Endodermal cell (in vitro differentiated cells): ENCODE measurements at regions not wholly inside any gene's neighbourhood (a gene's known extent, or its start where the extent isn't known, plus 50 kb on each side); places are given as distances from the start of the nearest gene placed in this dataset.

Experiments used
- DNase-seq: peaks from one replicate; pipeline ENCODE4 v3.0.0-alpha.2; 2017
- H3K27ac ChIP-seq: 2 replicates; pipeline ENCODE4 v1.5.1; 2013; ENCODE audit warnings: mild to moderate bottlenecking, low read depth, low read length, moderate library complexity
- H3K27me3 ChIP-seq: 2 replicates; pipeline ENCODE4 v1.6.1; 2013; ENCODE audit warnings: mild to moderate bottlenecking, low read length, moderate library complexity; ENCODE audit not compliant: insufficient read depth, control insufficient read depth, poor library complexity, severe bottlenecking
- H3K36me3 ChIP-seq: 2 replicates; pipeline ENCODE4 v1.7.0; 2013; ENCODE audit warnings: mild to moderate bottlenecking, low read length, moderate library complexity; ENCODE audit not compliant: control insufficient read depth, insufficient read depth
- H3K4me1 ChIP-seq: one replicate; pipeline ENCODE4 v1.7.0; 2013; ENCODE audit warnings: low read length; ENCODE audit not compliant: control insufficient read depth, insufficient read depth
- H3K4me3 ChIP-seq: 2 replicates; pipeline ENCODE4 v1.5.1; 2013; ENCODE audit warnings: mild to moderate bottlenecking, low read length, moderate library complexity
- H3K9ac ChIP-seq: 2 replicates; pipeline ENCODE4 v1.6.1; 2013; ENCODE audit warnings: mild to moderate bottlenecking, low read length, moderate library complexity; ENCODE audit not compliant: poor library complexity, severe bottlenecking; ENCODE audit errors: extremely low read depth
- H3K9me3 ChIP-seq: 2 replicates; pipeline ENCODE4 v1.6.1; 2013; ENCODE audit warnings: mild to moderate bottlenecking, low read length, moderate library complexity; ENCODE audit not compliant: control insufficient read depth
- H3K27ac Mint-ChIP-seq: 2 replicates; pipeline ENCODE4 v1.8.0; 2020; ENCODE audit warnings: mixed read lengths
- H3K27me3 Mint-ChIP-seq: 2 replicates; pipeline ENCODE4 v1.8.0; 2021; ENCODE audit warnings: mild to moderate bottlenecking, mixed read lengths; ENCODE audit not compliant: insufficient read depth
- H3K36me3 Mint-ChIP-seq: 2 replicates; pipeline ENCODE4 v1.8.0; 2020; ENCODE audit warnings: low read depth, mixed read lengths
- H3K4me1 Mint-ChIP-seq: 2 replicates; pipeline ENCODE4 v1.8.0; 2020; ENCODE audit warnings: mixed read lengths
- H3K4me3 Mint-ChIP-seq: 2 replicates; pipeline ENCODE4 v1.8.0; 2020; ENCODE audit warnings: mild to moderate bottlenecking, moderate library complexity, mixed read lengths
- H3K9me3 Mint-ChIP-seq: 2 replicates; pipeline ENCODE4 v1.8.0; 2020; ENCODE audit warnings: mild to moderate bottlenecking, mixed read lengths
- WGBS, 2 experiments: methylation state at CpG; one replicate each; pipeline versions ENCODE4 v1.1.5 to v1.1.7; 2013; ENCODE audit warnings: missing lambda C conversion rate in 2 of 2, mixed read lengths in 1 of 2; ENCODE audit not compliant: insufficient coverage in 1 of 2, insufficient read length in 1 of 2; 5-methylcytosine and 5-hydroxymethylcytosine counted together
- TF ChIP-seq, protein P1 (sequence below): fragments of 200-600 bp; sonication (generic); conservative IDR thresholded peaks from 2 replicates; pipeline ENCODE4 v1.5.0; 2021; ENCODE audit warnings: antibody characterized with exemption, mild to moderate bottlenecking

DNA sequence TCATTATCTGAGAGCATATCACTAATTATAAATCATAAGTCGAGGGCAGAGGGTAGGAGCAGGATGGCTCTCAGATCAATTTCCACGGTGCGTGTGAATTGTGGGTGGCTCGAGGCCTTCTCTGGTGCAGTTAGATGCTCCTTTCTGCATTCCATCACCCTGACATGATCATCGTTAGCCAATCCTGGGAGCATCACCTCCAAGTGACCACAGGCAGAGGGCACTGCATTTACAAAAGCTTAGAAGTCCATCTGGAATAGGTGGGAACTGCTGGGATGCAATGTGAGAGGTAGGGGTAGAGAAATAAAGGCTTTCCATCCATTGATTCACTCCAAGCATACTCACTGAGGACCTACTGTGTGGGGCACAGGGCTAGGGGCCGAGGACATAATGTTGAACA, 538.2 kb upstream of the TBX3 start:
- Histone ChIP-seq H3K36me3 (no peaks in the 10 kb centered on the region), H3K9ac (no peak overlapping the region), H3K4me1 (no peaks in the 10 kb centered on the region), H3K4me3 (no peak overlapping the region), H3K27ac (no peak overlapping the region), H3K27me3 (no peaks in the 10 kb centered on the region), H3K9me3 (no peaks in the 10 kb centered on the region)
- Mint-ChIP-seq H3K4me3 (no peak overlapping the region), H3K36me3 (no peaks in the 10 kb centered on the region), H3K9me3 (no peaks in the 10 kb centered on the region), H3K4me1 (peaks cover 7% of the 10 kb centered on the region), H3K27ac (no peak overlapping the region), H3K27me3 (peaks cover 5% of the 10 kb centered on the region)
- 89 to 93% methylated on average over 4 to 6 of the region's 6 CpGs for WGBS, 2 experiments
- TF ChIP-seq, protein P1, sequence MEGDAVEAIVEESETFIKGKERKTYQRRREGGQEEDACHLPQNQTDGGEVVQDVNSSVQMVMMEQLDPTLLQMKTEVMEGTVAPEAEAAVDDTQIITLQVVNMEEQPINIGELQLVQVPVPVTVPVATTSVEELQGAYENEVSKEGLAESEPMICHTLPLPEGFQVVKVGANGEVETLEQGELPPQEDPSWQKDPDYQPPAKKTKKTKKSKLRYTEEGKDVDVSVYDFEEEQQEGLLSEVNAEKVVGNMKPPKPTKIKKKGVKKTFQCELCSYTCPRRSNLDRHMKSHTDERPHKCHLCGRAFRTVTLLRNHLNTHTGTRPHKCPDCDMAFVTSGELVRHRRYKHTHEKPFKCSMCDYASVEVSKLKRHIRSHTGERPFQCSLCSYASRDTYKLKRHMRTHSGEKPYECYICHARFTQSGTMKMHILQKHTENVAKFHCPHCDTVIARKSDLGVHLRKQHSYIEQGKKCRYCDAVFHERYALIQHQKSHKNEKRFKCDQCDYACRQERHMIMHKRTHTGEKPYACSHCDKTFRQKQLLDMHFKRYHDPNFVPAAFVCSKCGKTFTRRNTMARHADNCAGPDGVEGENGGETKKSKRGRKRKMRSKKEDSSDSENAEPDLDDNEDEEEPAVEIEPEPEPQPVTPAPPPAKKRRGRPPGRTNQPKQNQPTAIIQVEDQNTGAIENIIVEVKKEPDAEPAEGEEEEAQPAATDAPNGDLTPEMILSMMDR: peak; percentile 52
- peak; percentile 68 for DNase-seq

GRCh38 chr12:115216301-115216700, 532.3 kb upstream of the TBX3 start:
- peaks cover 13% of the 10 kb centered on the region for H3K27me3 ChIP-seq
- no peaks in the 10 kb centered on the region for H3K36me3 ChIP-seq
- DNase-seq: peak; percentile 24
- H3K9ac ChIP-seq: no peak overlapping the region
- no peak overlapping the region for H3K4me3 ChIP-seq
- H3K9me3 ChIP-seq: peaks cover 9% of the 10 kb centered on the region
- Mint-ChIP-seq H3K27me3 (peaks cover 20% of the 10 kb centered on the region), H3K27ac (no peak overlapping the region), H3K36me3 (no peaks in the 10 kb centered on the region), H3K4me3 (no peak overlapping the region), H3K9me3 (no peaks in the 10 kb centered on the region), H3K4me1 (peaks cover 7% of the 10 kb centered on the region)
- no peaks in the 10 kb centered on the region for H3K4me1 ChIP-seq
- TF ChIP-seq, protein P1: no peak
- no peak overlapping the region for H3K27ac ChIP-seq
- WGBS, 2 experiments: 89 to 92% methylated on average over 3 to 5 of the region's 5 CpGs

DNA sequence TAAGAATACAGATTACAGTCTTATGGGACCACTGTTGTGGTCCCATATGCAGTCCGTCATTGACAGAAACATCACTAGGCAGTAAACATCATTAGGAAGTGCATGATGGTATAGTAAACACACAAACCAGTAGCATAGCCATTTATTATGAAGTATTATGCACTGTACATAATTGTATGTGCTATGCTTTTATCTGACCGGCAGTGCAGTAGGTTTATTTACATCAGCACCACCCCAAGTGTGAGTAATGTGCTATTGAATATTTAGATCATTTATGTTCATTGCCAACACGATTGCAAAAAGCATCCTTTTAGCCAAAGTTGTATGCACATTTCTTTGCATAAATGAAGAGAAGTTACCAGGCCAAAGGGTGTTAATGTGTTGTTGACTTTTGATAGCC, 531.6 kb upstream of the TBX3 start:
- no peaks in the 10 kb centered on the region for H3K9me3 Mint-ChIP-seq
- peaks cover 26% of the 10 kb centered on the region for H3K27me3 Mint-ChIP-seq
- no peak overlapping the region for H3K27ac ChIP-seq
- H3K9ac ChIP-seq: no peak overlapping the region
- no peak overlapping the region for H3K4me3 ChIP-seq
- H3K4me1 ChIP-seq: no peaks in the 10 kb centered on the region
- H3K27me3 ChIP-seq: peaks cover 15% of the 10 kb centered on the region
- no peak for DNase-seq
- H3K36me3 ChIP-seq: no peaks in the 10 kb centered on the region
- no peak overlapping the region for H3K4me3 Mint-ChIP-seq
- TF ChIP-seq, protein P1: no peak
- 91 to 98% methylated on average over 3 of the region's 3 CpGs for WGBS, 2 experiments
- no peaks in the 10 kb centered on the region for H3K36me3 Mint-ChIP-seq
- H3K9me3 ChIP-seq: peaks cover 9% of the 10 kb centered on the region
- H3K27ac Mint-ChIP-seq: no peak overlapping the region
- peaks cover 7% of the 10 kb centered on the region for H3K4me1 Mint-ChIP-seq
